Activated CD4-positive, alpha-beta memory T cell treated with anti-CD3 and anti-CD28 coated beads, Interleukin-2, amount 10 ng/mL, durations not matched to agents 7 days and 5 days (primary cell): ENCODE measurements at regions not wholly inside any gene's neighbourhood (a gene's known extent, or its start where the extent isn't known, plus 50 kb on each side); places are given as distances from the start of the nearest gene placed in this dataset.

Source experiments
- CTCF ChIA-PET: fragments of 350-600 bp; sonication (Branson Sonifier 250); formaldehyde crosslinking; loops from one replicate; lab custom pipeline; 2021; ENCODE audit warnings: antibody characterized with exemption, inconsistent platforms; lab: Charles Lee
- POLR2A ChIA-PET: fragments of 350-600 bp; sonication (Branson Sonifier 250); formaldehyde crosslinking; loops from one replicate; lab custom pipeline; 2021; ENCODE audit warnings: antibody characterized with exemption; lab: Charles Lee
- DNase-seq: peaks from one replicate; pipeline ENCODE4 v3.0.0-alpha.2; 2020
- H3K27ac Mint-ChIP-seq: one replicate; pipeline ENCODE4 v1.8.0; 2021; ENCODE audit warnings: mild to moderate bottlenecking, mixed read lengths
- H3K27me3 Mint-ChIP-seq: one replicate; pipeline ENCODE4 v1.8.0; 2021; ENCODE audit warnings: mixed read lengths
- H3K36me3 Mint-ChIP-seq: one replicate; pipeline ENCODE4 v1.8.0; 2021; ENCODE audit warnings: low read depth, mixed read lengths
- H3K4me1 Mint-ChIP-seq: one replicate; pipeline ENCODE4 v1.8.0; 2021; ENCODE audit warnings: mixed read lengths
- H3K4me3 Mint-ChIP-seq: one replicate; pipeline ENCODE4 v1.8.0; 2021; ENCODE audit warnings: mild to moderate bottlenecking, mixed read lengths
- H3K9me3 Mint-ChIP-seq: one replicate; pipeline ENCODE4 v1.8.0; 2021; ENCODE audit warnings: mixed read lengths

DNA sequence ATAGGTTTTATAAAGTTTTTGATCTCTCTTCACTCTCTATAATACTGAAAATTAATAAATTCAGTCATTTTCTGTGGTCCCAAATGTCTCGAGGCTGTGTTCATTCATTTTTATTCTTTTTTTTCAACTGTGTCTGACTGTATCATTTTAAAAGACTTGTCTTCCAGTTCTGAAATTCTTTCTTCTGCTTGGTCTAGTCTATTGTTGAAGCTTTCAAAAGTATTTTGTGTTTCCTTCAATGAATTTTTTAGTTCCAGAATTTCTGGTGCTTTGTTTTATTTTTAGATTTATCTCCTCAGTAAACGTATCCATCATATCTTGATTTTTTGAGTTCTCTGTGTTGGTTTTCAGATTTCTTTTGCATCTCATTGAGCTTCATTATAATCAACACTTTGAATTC lies 161.0 kb upstream of the CHRM3 start:
- Mint-ChIP-seq H3K4me3 (no peak overlapping the region), H3K36me3 (no peaks in the 10 kb centered on the region), H3K4me1 (no peaks in the 10 kb centered on the region), H3K9me3 (peaks cover 13% of the 10 kb centered on the region), H3K27me3 (no peaks in the 10 kb centered on the region), H3K27ac (no peak overlapping the region)
- DNase-seq: no peak
- ChIA-PET POLR2A (no interaction called here), CTCF (no interaction called here)

DNA sequence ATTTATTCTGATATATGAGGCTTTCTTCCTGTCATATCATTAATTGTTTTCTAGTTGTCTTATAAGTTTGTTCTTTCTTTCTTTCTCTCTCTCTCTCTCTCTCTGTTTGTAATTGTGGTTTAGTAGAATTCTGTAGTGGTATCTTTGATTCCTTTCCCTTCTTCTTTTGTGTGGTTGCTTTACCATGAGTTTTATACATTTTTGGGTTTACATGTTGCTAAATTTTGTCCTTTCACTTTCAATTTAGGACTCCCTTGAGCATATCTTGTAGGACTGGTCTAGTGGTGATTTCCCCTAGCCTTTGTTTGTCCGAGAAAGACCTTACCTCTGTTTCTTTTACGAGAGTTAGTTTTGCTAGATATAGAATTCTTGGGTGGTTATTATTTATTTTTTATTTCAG lies 162.3 kb upstream of the CHRM3 start:
- Mint-ChIP-seq H3K4me1 (no peaks in the 10 kb centered on the region), H3K27me3 (no peaks in the 10 kb centered on the region), H3K9me3 (peaks cover 13% of the 10 kb centered on the region), H3K36me3 (no peaks in the 10 kb centered on the region), H3K27ac (no peak overlapping the region), H3K4me3 (no peak overlapping the region)
- CTCF ChIA-PET: no interaction called here
- no peak for DNase-seq
- POLR2A ChIA-PET: no interaction called here

DNA sequence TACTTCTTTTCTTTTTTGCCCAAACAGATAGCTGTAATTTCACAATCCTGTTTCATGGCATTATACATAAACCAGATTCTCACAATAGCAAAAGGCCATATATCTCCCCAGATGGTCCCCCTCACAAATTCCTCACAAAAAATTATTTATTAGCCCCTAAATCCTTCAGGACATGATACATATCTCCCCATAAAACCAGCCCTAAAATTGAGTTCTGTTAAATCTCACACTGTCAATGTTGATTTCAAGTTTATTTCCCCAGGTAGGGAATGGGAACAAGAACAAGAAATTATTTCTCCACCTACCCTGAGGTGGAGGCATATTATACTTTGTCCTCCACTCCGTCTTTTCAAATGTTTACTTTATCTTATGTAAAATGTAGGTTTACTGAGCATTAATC lies 163.4 kb upstream of the CHRM3 start:
- DNase-seq: no peak
- H3K27me3 Mint-ChIP-seq: no peaks in the 10 kb centered on the region
- ChIA-PET POLR2A (no interaction called here), CTCF (no interaction called here)
- H3K27ac Mint-ChIP-seq: no peak overlapping the region
- no peak overlapping the region for H3K4me3 Mint-ChIP-seq
- H3K9me3 Mint-ChIP-seq: peaks cover 13% of the 10 kb centered on the region
- no peaks in the 10 kb centered on the region for H3K36me3 Mint-ChIP-seq
- H3K4me1 Mint-ChIP-seq: no peaks in the 10 kb centered on the region

DNA sequence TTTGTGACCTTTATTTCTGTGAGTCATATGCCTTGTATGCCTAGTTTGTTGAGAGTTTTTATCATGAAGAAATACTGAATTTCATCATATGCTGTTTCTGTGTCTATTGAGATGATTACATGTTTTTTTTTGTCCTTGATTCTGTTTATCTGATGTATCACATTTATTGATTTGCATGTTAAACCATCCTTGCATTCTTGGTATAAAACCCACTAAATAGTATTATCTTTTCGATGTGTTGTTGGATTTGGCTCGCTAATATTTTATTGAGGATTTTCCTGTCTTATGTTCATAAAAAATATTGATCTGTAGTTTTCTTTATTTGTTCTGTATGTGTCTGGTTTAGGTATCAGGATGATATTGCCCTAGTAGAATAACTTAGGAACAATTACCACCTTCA lies 164.7 kb upstream of the CHRM3 start:
- peaks cover 11% of the 10 kb centered on the region for H3K9me3 Mint-ChIP-seq
- ChIA-PET POLR2A (no interaction called here), CTCF (no interaction called here)
- no peak overlapping the region for H3K4me3 Mint-ChIP-seq
- H3K4me1 Mint-ChIP-seq: no peaks in the 10 kb centered on the region
- H3K27me3 Mint-ChIP-seq: no peaks in the 10 kb centered on the region
- H3K36me3 Mint-ChIP-seq: no peaks in the 10 kb centered on the region
- no peak for DNase-seq
- no peak overlapping the region for H3K27ac Mint-ChIP-seq

DNA sequence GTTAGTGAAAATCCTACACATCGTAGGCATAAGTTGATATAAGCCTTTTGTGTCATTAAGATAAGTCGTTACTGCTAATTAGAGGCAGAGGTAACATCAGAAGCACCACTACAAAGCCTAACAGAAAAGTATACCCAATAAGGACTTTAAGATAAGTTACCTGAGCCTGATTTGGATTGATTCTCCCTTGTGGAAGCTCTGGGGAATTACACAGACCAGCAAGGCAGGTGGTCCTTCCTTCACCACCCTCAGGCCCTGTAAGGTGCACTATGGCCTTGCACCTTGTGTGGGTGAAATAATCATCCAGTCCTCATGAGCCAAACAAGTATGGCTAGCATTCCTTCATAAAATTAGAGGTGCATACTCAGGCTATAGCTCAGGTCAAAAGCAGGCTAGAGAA lies 166.7 kb upstream of the CHRM3 start:
- Mint-ChIP-seq H3K4me3 (no peak overlapping the region), H3K27me3 (no peaks in the 10 kb centered on the region), H3K4me1 (no peaks in the 10 kb centered on the region), H3K36me3 (no peaks in the 10 kb centered on the region), H3K27ac (no peak overlapping the region), H3K9me3 (peaks cover 8% of the 10 kb centered on the region)
- no peak for DNase-seq
- ChIA-PET CTCF (no interaction called here), POLR2A (no interaction called here)

DNA sequence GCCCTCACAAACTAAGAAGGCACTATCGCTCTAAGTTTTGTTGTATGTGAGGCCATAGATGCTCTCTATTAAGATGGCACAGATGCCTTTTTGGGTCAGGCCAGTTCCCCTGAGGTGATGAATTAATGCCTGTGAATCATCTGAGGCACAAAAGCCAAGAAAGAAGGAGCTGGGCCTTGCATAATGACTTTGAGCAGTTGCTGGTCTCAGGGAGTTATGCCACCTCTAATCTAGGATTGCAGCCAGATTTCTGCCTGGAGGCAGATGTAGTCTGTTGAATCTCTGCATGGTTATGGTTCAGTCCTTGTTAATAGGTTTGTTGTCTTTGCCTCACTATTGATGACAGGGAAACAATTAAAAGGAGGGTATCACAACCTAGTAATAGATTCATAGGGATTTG lies 168.1 kb upstream of the CHRM3 start:
- POLR2A ChIA-PET: no interaction called here
- no peaks in the 10 kb centered on the region for H3K4me1 Mint-ChIP-seq
- no peaks in the 10 kb centered on the region for H3K36me3 Mint-ChIP-seq
- DNase-seq: no peak
- H3K9me3 Mint-ChIP-seq: peaks cover 5% of the 10 kb centered on the region
- H3K27me3 Mint-ChIP-seq: no peaks in the 10 kb centered on the region
- CTCF ChIA-PET: no interaction called here
- H3K4me3 Mint-ChIP-seq: no peak overlapping the region
- no peak overlapping the region for H3K27ac Mint-ChIP-seq

DNA sequence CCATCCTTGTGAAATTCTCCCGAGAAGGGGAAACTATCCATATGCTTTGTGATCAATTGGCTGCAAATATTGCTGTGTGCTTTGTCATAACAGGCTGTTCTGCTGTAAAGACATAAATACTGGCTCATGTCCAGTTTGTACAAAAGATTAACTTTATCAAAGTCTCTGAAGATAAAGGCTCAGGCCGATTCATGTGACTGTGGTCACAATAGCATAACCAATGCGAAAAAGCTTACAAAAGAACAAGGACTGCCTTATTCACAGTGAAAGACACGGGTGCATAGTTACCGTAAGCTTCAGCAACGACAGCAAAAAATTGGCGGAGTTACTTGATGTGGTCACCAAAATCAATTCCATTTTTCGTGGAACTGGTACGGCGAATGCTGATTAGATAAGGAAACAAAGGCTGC lies 173.6 kb upstream of the CHRM3 start:
- POLR2A ChIA-PET: no interaction called here
- H3K27me3 Mint-ChIP-seq: no peaks in the 10 kb centered on the region
- H3K27ac Mint-ChIP-seq: no peak overlapping the region

DNA sequence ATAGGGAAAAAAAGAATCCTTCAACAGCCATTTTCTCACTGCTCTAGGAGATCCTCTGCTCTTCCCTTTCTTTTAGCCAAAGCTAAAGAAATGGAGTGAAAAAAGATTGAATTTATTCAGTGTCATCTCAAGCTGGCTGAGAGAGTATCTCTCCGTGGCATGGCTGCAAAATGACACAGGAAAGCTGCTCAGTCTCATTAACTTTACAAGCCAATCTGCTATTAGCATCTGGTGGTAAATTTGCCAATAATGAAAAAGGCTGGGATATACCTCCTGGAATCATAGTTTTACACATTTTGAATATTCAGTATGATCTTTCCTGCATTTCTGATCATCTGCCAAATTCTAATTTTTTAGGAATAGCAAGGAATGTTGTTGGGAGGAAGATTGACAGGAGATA lies 176.8 kb upstream of the CHRM3 start:
- Mint-ChIP-seq H3K4me1 (no peaks in the 10 kb centered on the region), H3K27ac (no peak overlapping the region), H3K9me3 (peaks cover 5% of the 10 kb centered on the region), H3K4me3 (no peak overlapping the region), H3K27me3 (no peaks in the 10 kb centered on the region), H3K36me3 (no peaks in the 10 kb centered on the region)
- POLR2A ChIA-PET: no interaction called here
- CTCF ChIA-PET: no interaction called here
- DNase-seq: no peak

More for the DNA sequence above, 173.6 kb upstream of the CHRM3 start:
- Mint-ChIP-seq H3K9me3 (peaks cover 3% of the 10 kb centered on the region), H3K36me3 (no peaks in the 10 kb centered on the region), H3K4me3 (no peak overlapping the region), H3K4me1 (no peaks in the 10 kb centered on the region)
- DNase-seq: no peak
- CTCF ChIA-PET: no interaction called here

DNA sequence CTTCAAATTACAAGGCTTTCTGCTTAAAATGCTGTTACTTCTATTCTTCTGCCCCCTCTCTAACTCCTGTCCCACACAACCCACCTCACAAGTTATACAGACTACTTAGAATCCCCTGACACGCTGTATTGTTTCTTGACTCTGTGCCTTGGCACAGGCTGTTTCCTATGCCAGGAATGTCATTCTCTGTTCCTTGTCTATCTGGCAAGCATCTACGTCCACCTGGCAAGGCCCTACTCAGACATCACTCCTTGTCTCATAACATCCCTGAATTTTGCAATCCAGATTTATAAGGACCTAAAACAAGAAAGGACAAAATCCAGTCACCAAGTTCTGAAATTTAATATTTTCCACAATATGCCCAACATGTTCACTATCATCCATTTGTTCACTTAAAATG lies 182.0 kb upstream of the CHRM3 start:
- ChIA-PET POLR2A (no interaction called here), CTCF (no interaction called here)
- no peak for DNase-seq
- H3K27ac Mint-ChIP-seq: no peak overlapping the region
- H3K4me3 Mint-ChIP-seq: no peak overlapping the region
- H3K27me3 Mint-ChIP-seq: no peaks in the 10 kb centered on the region
- no peaks in the 10 kb centered on the region for H3K4me1 Mint-ChIP-seq
- no peaks in the 10 kb centered on the region for H3K36me3 Mint-ChIP-seq
- peaks cover 2% of the 10 kb centered on the region for H3K9me3 Mint-ChIP-seq

DNA sequence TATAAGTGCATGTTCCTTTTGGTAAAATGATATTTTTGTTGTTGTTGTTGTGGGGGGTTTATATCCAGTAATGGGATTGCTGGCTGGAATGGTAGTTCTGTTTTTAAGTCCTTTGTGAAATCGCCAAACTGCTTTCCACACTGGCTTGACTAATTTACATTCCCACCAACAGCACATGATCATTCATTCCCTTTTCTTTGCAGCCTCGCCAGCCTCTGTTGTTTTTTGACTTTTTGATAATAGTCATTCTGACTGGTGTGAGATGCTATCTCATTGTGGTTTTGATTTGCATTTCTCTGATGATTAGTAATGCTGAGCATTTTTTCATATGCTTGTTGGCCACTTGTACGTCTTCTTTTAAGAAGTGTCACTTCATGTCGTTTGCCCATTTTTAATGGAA lies 188.5 kb upstream of the CHRM3 start:
- Mint-ChIP-seq H3K36me3 (no peaks in the 10 kb centered on the region), H3K9me3 (no peaks in the 10 kb centered on the region), H3K4me3 (no peak overlapping the region), H3K27me3 (no peaks in the 10 kb centered on the region), H3K27ac (no peak overlapping the region), H3K4me1 (no peaks in the 10 kb centered on the region)
- POLR2A ChIA-PET: no interaction called here
- CTCF ChIA-PET: no interaction called here
- DNase-seq: no peak

DNA sequence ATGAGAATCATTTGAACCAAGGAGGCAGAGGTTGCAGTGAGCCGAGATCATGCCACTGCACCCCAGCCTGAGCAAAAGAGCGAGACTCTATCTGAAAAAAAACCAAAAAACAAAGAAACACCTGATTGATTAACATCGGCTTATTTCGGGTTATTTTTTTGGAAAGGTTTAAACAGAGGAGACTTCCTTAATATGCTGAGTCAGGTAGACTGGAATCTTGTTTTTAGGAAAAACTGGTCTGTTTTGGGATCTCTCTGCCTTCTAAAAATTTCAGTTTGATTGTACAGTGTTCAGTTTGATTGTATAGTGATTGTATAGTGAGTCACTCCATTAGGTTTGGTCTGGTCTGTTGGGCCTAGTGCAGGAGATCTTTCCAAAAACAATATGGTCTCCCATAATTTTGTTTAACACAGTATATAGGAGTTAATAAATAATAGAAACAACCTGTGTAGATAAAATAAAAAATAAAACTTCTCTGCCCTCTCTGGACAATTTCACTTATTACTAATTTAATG lies 196.3 kb upstream of the CHRM3 start:
- CTCF ChIA-PET: no interaction called here
- no peaks in the 10 kb centered on the region for H3K27me3 Mint-ChIP-seq
- no peak overlapping the region for H3K4me3 Mint-ChIP-seq
- no peaks in the 10 kb centered on the region for H3K9me3 Mint-ChIP-seq
- DNase-seq: no peak
- no peaks in the 10 kb centered on the region for H3K36me3 Mint-ChIP-seq
- H3K4me1 Mint-ChIP-seq: no peaks in the 10 kb centered on the region
- POLR2A ChIA-PET: no interaction called here
- no peak overlapping the region for H3K27ac Mint-ChIP-seq

DNA sequence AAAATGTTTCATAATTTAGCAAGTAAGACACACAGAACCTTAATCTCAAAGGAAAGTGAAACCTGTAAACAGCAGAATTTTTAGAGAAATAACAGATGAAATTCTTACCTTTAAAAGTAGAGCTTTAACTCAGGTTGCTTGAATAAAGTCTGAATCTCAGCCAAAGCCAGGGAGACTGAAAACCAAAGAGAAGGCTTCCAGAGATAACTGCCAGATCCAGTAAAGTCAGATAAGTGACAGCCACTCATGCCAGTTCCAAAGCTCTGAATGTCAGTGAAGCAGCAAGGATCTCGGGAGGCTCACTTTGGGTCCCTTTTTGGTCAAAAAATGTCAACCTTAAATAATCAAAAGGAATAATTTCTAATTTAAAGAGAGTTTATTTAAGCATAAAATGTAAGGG lies 199.9 kb upstream of the CHRM3 start:
- H3K4me1 Mint-ChIP-seq: no peaks in the 10 kb centered on the region
- ChIA-PET CTCF (no interaction called here), POLR2A (no interaction called here)
- peaks cover 2% of the 10 kb centered on the region for H3K9me3 Mint-ChIP-seq
- no peaks in the 10 kb centered on the region for H3K27me3 Mint-ChIP-seq
- DNase-seq: no peak
- no peak overlapping the region for H3K27ac Mint-ChIP-seq
- no peak overlapping the region for H3K4me3 Mint-ChIP-seq
- H3K36me3 Mint-ChIP-seq: no peaks in the 10 kb centered on the region

DNA sequence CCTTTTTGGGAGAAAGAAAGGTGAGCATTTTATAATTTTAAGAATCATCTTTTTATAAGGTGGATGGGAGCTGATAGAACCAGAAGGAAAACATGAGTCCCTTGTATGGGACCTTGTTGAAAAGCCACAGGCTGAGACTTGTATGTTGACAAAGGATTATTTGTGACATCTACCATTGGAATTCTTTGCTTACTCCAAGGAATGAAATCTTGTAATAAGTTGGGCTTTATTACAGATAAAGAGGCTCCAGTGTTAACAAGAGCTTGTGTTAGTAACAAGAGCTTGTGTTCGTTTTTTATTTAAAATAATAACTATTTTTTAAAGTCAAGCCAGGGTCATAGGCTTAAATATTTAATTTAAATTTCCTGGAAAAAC lies 201.1 kb upstream of the CHRM3 start:
- ChIA-PET POLR2A (no interaction called here), CTCF (no interaction called here)
- Mint-ChIP-seq H3K4me3 (no peak overlapping the region), H3K27me3 (no peaks in the 10 kb centered on the region), H3K27ac (no peak overlapping the region), H3K4me1 (no peaks in the 10 kb centered on the region), H3K9me3 (peaks cover 6% of the 10 kb centered on the region), H3K36me3 (no peaks in the 10 kb centered on the region)
- DNase-seq: no peak

DNA sequence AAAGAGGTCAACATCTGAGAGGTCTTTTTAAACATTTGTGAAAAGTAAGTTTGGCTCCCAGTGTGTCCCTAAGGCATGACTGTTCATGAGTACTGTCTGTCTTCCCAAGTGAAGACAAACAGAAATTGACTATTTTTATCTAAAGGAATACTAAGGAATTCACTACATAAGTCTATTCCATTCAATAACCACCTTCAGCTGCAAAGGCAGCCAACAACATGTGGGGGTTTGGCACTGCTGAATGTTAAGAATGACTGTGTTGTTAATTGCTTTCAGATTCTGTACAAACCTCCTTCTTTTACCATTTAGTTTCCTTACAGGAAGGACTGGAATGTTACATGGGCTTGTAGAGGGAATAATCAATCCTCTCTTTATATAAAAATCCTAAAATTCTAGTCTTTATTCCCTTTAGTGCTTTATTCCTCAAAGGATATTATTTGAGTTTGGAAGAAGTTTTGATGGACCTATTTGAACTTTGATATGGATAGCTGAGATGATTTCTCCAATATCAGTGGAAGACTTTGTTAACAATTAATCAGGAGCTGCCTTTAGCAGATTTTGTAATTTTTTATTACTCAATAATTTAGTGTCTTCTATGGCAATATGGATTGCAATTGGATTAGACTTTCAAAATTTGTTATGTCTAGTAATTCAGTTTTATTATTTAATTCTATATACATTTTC lies 201.7 kb upstream of the CHRM3 start:
- Mint-ChIP-seq H3K9me3 (peaks cover 6% of the 10 kb centered on the region), H3K27me3 (no peaks in the 10 kb centered on the region), H3K27ac (no peak overlapping the region), H3K4me1 (no peaks in the 10 kb centered on the region), H3K36me3 (no peaks in the 10 kb centered on the region), H3K4me3 (no peak overlapping the region)
- no peak for DNase-seq
- CTCF ChIA-PET: no interaction called here
- POLR2A ChIA-PET: no interaction called here
